ENCODE measurements at regions not wholly inside any gene's neighbourhood (a gene's known extent, or its start where the extent isn't known, plus 50 kb on each side); places are given as distances from the start of the nearest gene placed in this dataset.
"Not testable (repeated sequence)": the region's sequence is repeated elsewhere in the genome, so short reads cannot be mapped to it uniquely, and the experiment has no call there.

GRCh38 chr21:18096413-18096812 lies 148.2 kb upstream of the CHODL start:
- DNase-seq: not testable (repeated sequence)

DNA sequence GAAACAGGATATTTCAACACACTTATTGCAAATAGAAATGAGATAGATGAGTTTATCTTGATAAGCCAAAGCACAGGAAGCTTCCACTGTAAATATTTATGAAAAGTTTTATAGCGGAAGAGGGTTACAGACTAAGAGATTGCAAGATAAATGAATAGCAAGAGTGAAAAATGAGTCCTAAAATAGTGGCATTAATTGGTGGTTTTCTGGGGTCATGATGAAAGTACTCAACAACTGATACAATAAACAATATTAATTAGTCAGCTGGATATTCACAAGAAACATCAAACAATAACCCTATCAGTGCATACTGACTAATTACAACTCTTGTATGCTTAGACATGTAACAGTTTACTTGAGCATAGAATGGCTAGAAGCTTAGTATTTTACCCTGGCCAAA lies 154.8 kb upstream of the CHODL start:
- DNase-seq: no peak

DNA sequence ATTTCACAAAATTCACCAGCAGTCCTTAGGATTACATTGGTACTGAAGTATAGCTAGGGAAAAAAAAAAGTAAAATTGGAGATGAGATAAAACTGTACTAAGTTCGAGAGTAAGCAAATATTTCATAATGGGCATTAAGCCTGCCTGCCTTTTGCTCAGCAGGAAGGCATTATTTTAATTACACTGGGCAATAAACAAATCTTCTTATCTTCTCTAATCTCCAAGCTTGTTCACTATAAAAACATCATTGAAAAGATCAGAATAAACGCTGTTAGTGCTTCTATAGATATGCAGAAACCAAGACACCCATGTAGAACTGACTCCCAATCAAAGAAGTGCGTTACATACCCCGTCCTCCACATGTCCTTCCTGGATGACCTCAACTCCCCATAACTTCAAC lies 174.2 kb upstream of the CHODL start:
- no peak for DNase-seq

DNA sequence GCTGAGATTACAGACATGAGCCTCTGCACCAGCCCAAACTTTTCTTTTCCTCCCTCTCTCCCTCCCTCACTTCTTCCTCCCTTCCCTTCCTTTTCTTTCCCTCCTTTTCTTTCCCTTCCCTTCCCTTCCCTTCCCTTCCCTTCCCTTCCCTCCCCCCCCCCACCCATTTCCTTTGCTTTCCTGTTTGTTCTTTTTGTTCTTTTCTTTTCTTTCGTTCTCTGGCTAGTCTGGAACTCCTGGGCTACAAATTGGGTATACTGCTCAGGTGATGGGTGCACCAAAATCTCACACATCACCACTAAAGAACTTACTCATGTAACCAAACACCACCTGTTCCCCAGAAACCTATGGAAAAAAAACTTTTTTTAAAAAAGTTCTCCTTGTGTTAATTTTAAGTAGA lies 174.8 kb upstream of the CHODL start:
- no peak for DNase-seq

DNA sequence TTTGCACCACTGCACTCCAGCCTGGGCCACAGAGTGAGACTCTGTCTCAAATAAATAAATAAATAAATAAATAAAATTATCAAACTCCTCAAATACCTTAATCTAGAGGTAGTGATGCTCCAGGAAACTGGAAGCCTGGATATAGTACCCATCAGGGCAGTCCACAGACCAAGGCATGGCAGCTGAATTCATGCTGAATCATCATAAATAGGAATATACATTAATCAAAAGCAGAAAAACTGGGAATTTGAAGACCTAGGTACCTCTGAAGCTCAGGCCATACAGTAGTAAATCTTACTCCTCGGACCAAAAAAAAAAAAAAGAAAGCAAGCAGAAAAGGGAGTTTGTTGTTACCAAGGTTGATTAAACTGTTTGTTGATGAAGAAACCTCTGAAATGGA lies 184.2 kb upstream of the CHODL start:
- DNase-seq: no peak

- no peak for DNase-seq
Observed at GRCh38 chr21:18058731-18059398, 185.8 kb upstream of the CHODL start.

GRCh38 chr21:18053151-18053550 lies 191.5 kb upstream of the CHODL start:
- no peak for DNase-seq

- no peak for DNase-seq
Observed at GRCh38 chr21:18049461-18049860, 195.2 kb upstream of the CHODL start.

GRCh38 chr21:18041012-18041411 lies 203.6 kb upstream of the CHODL start:
- DNase-seq: no peak

DNA sequence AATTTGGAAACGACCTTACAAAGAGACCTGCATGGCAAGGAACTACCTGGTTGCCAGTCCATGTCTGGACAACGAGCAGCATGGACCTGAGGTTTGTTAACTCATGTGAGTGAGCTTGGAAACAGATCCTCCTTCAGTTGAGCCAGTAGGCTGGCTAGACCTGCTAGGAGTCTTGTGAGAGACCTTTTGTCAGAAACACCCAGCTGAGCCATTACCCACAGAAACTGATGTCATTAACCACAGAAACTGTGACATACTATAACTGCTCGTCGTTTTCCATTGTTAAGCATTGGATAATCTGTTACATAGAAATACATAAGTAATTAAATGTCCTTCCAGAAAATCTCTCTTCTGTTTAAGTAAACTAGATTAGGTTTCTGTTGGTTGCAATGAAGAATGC lies 211.1 kb upstream of the C21orf91 start:
- no peak for DNase-seq

DNA sequence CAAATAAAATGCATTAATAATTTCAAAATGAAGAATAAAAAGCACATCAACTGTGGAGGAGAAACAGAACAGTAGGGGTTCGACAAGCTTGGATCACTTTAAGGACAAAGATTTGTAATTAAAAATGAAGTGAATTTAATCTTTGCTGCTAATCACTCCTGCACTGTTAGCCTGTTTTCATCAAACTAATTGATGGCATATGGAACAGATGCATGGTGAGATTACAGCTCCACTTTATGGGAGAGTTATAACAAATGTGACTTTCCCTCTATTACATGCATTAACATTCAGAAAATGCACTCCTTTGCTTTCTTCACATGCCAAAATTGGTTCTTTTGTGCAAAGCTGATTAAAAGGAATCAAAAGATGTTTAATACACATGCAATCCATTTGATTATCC lies 207.2 kb upstream of the C21orf91 start:
- DNase-seq: no peak

DNA sequence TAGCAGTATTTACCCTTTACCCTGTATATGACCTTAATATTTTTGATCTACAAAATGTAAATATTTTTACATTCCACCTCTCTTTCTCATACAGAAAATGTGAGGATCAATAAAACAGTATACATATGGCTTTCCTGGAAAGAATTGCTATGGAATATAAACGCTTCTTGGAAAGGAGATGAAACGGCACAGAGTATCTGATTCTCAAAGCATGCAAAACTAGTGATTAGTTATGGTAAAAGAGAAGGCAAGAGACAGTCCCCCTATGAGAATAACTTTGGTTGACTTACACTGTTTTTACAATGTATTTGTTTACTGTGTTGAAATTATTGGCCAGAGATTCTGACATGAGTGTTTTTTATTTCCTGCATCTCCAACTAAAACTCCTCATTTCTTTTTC lies 204.6 kb upstream of the C21orf91 start:
- no peak for DNase-seq

GRCh38 chr21:18023157-18023556 lies 204.0 kb upstream of the C21orf91 start:
- DNase-seq: no peak

GRCh38 chr21:18007121-18007520 lies 188.0 kb upstream of the C21orf91 start:
- DNase-seq: no peak

GRCh38 chr21:18006691-18007090 lies 187.5 kb upstream of the C21orf91 start:
- DNase-seq: no peak

- no peak for DNase-seq
Observed at GRCh38 chr21:18002393-18002792, 183.2 kb upstream of the C21orf91 start.

- DNase-seq: no peak
Observed at GRCh38 chr21:18000981-18001686, 182.0 kb upstream of the C21orf91 start.

DNA sequence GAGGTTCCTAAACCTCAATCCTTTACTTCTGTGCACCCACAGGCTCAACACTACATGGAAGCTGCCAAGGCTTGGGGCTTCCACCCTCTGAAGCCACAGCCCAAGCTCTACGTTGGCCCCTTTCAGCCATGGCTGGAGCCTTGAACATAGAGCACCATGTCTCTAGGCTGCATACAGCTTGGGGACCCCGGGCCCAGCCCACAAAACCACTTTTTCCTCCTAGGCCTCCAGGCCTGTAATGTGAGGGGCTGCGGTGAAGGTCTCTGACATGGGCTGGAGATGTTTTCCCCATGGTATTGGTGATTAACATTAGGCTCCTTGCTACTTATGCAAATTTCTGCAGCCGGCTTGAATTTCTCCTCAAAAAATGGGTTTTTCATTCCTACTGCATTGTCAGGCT lies 179.4 kb upstream of the C21orf91 start:
- not testable (repeated sequence) for DNase-seq

DNA sequence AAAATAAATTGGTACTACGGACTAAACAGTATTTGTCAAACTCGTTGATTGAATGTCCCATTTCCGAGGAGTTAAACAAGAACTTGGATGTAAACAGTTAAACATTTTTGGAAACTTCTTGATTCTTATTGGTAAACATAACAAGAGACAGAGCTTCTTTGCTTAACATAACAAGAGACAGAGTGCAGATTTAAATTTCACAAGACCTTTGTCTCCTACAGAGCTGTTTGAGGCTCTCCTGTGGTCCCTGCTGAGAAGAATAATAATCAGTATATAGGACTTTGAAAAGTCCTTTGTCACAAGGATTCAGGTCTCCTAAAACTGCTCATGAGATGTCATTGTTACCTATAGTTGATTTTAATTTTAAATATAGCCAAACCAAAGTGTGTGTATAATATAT lies 170.6 kb upstream of the C21orf91 start:
- no peak for DNase-seq

DNA sequence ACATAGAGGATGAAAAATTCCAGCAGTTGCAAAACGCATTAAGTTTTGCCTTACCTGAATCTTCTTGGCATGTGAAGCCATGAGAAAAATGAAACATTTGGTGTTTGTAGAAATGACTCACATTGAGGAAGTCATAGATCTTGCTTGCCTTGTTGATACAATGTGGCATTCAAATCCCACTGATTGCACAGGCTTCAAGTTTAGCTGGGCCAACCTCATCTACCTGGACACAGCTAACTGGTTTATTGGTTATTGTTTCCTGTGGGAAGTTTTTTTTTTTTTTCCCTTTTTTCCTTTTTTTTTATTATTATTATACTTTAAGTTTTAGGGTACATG lies 168.9 kb upstream of the C21orf91 start:
- no peak for DNase-seq

GRCh38 chr21:17987382-17988101 lies 168.4 kb upstream of the C21orf91 start:
- DNase-seq: no peak

- DNase-seq: no peak
Observed at GRCh38 chr21:17981060-17981740, 162.0 kb upstream of the C21orf91 start.

DNA sequence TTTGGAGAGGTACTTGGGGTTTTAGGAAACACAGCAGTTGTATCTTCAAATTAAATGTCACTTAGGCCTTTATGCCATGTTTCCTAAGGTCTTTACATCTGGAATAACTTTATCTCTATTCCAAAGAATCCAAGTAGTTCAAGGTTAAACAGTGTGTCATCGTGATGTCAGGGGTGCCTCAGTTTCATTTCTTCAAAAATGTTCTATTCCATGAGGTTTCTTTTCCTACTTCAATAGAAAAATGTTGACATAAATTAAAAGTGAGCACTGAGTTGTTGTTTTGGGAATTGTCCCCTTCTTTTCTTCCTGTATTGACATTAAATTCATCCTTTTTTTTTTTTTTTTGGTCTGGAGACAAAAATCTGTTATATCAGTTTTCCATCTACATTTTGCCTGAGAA lies 160.6 kb upstream of the C21orf91 start:
- no peak for DNase-seq

DNA sequence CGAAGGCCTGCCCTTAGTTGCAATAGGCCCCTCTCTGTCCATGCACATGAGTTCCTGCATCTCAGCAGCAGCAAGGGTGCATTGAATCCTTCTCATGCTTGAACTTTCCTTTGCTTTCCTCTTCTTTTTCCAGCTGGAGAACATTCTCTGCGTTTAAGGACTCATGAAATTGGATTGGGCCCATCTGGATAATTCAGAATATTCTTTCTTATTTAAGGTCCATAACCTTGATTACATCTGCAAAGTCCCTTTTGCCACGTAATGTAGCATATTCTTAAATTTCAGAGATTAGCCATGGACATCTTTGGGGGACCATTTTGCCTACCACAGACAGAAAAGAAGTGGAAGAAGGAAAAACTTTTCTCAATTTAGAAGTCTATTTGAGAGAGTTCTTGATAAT lies 159.7 kb upstream of the C21orf91 start:
- DNase-seq: no peak
